Activated B cell treated with CpG ODN at 0.5 μM for 24 hours (primary cell): ENCODE measurements at regions not wholly inside any gene's neighbourhood (a gene's known extent, or its start where the extent isn't known, plus 50 kb on each side); places are given as distances from the start of the nearest gene placed in this dataset.

Source experiments
- ATAC-seq: fragments of 200-7000 bp; cut with Tn5 transposase; one replicate; pipeline ENCODE4 v1.10.0; 2021; ENCODE audit warnings: low read depth, mild to moderate bottlenecking, moderate library complexity
- CTCF ChIA-PET: fragments of 350-600 bp; sonication (Branson Sonifier 250); formaldehyde crosslinking; loops from one replicate; lab custom pipeline; 2021; ENCODE audit warnings: antibody characterized with exemption; lab: Charles Lee
- POLR2A ChIA-PET: fragments of 350-600 bp; sonication (Branson Sonifier 250); formaldehyde crosslinking; loops from one replicate; lab custom pipeline; 2021; ENCODE audit warnings: antibody characterized with exemption; lab: Charles Lee
- DNase-seq: peaks from one replicate; pipeline ENCODE4 v3.0.0; 2022
- H3K27ac Mint-ChIP-seq: one replicate; pipeline ENCODE4 v1.8.0; 2020; ENCODE audit warnings: mixed read lengths
- H3K27me3 Mint-ChIP-seq: one replicate; pipeline ENCODE4 v1.8.0; 2021; ENCODE audit warnings: mixed read lengths
- H3K36me3 Mint-ChIP-seq: one replicate; pipeline ENCODE4 v1.8.0; 2021; ENCODE audit warnings: low read depth, mixed read lengths
- H3K4me1 Mint-ChIP-seq: one replicate; pipeline ENCODE4 v1.8.0; 2021; ENCODE audit warnings: mixed read lengths
- H3K4me3 Mint-ChIP-seq: one replicate; pipeline ENCODE4 v1.8.0; 2020; ENCODE audit warnings: mild to moderate bottlenecking, mixed read lengths
- H3K9me3 Mint-ChIP-seq: one replicate; pipeline ENCODE4 v1.8.0; 2020; ENCODE audit warnings: mixed read lengths
- intact Hi-C: fragments of 100-400 bp; cut with micrococcal nuclease; formaldehyde crosslinking; loops from one replicate; pipeline ENCODE4 v1.15.1; 2024
- TF ChIP-seq, protein P1 (sequence below): fragments of 200-600 bp; IDR thresholded peaks from one replicate; pipeline ENCODE4 v1.8.0; 2022; ENCODE audit warnings: antibody characterized with exemption, mild to moderate bottlenecking

GRCh38 chr2:239456940-239457339 lies 56.1 kb upstream of the HDAC4 start:
- CTCF ChIA-PET = no interaction called here
- no peak for ATAC-seq
- peaks cover 23% of the 10 kb centered on the region for H3K27me3 Mint-ChIP-seq
- H3K27ac Mint-ChIP-seq = no peak overlapping the region
- H3K36me3 Mint-ChIP-seq = peaks cover under 1% of the 10 kb centered on the region
- H3K9me3 Mint-ChIP-seq = peaks cover 16% of the 10 kb centered on the region
- POLR2A ChIA-PET = no interaction called here
- TF ChIP-seq, protein P1, sequence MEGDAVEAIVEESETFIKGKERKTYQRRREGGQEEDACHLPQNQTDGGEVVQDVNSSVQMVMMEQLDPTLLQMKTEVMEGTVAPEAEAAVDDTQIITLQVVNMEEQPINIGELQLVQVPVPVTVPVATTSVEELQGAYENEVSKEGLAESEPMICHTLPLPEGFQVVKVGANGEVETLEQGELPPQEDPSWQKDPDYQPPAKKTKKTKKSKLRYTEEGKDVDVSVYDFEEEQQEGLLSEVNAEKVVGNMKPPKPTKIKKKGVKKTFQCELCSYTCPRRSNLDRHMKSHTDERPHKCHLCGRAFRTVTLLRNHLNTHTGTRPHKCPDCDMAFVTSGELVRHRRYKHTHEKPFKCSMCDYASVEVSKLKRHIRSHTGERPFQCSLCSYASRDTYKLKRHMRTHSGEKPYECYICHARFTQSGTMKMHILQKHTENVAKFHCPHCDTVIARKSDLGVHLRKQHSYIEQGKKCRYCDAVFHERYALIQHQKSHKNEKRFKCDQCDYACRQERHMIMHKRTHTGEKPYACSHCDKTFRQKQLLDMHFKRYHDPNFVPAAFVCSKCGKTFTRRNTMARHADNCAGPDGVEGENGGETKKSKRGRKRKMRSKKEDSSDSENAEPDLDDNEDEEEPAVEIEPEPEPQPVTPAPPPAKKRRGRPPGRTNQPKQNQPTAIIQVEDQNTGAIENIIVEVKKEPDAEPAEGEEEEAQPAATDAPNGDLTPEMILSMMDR = no peak
- H3K4me1 Mint-ChIP-seq = no peaks in the 10 kb centered on the region
- no peak overlapping the region for H3K4me3 Mint-ChIP-seq
- intact Hi-C loops = no loop called here
- no peak for DNase-seq

- H3K27ac Mint-ChIP-seq = no peak overlapping the region
- TF ChIP-seq, protein P1 = no peak
- POLR2A ChIA-PET = no interaction called here
- no peak overlapping the region for H3K4me3 Mint-ChIP-seq
- CTCF ChIA-PET = no interaction called here
- H3K36me3 Mint-ChIP-seq = peaks cover 2% of the 10 kb centered on the region
- DNase-seq = no peak
- no peak for ATAC-seq
- no peaks in the 10 kb centered on the region for H3K4me1 Mint-ChIP-seq
- H3K9me3 Mint-ChIP-seq = peaks cover 20% of the 10 kb centered on the region
- intact Hi-C loops = no loop called here
- H3K27me3 Mint-ChIP-seq = peaks cover 24% of the 10 kb centered on the region
These were observed 54.8 kb upstream of the HDAC4 start for GRCh38 chr2:239455436-239456203.

- TF ChIP-seq, protein P1 = no peak
- CTCF ChIA-PET = no interaction called here
These were observed 53.7 kb upstream of the HDAC4 start for GRCh38 chr2:239454507-239454906.

More at GRCh38 chr2:239454507-239454906, 53.7 kb upstream of the HDAC4 start:
- POLR2A ChIA-PET = no interaction called here
- Mint-ChIP-seq H3K27ac (no peak overlapping the region), H3K4me3 (no peak overlapping the region), H3K27me3 (peaks cover 18% of the 10 kb centered on the region), H3K4me1 (no peaks in the 10 kb centered on the region), H3K36me3 (peaks cover 2% of the 10 kb centered on the region), H3K9me3 (peaks cover 20% of the 10 kb centered on the region)
- ATAC-seq = no peak
- no peak for DNase-seq
- intact Hi-C loops = no loop called here
